Stimulated activated CD8-positive, alpha-beta memory T cell treated with anti-CD3 and anti-CD28 coated beads, Interleukin-7, amount 100 ng/mL, for 48 hours (primary cell): ENCODE measurements at regions not wholly inside any gene's neighbourhood (a gene's known extent, or its start where the extent isn't known, plus 50 kb on each side); places are given as distances from the start of the nearest gene placed in this dataset.
"Not testable (repeated sequence)": the region's sequence is repeated elsewhere in the genome, so short reads cannot be mapped to it uniquely, and the experiment has no call there.

ENCODE experiments used
- DNase-seq, 2 donors: peaks; one replicate each; pipeline ENCODE4 v3.0.0-alpha.2; 2020; ENCODE audit warnings: low read depth in 1 of 2; ENCODE audit errors: extremely low read depth in 1 of 2

GRCh38 chr13:59424661-59425060, 739.1 kb downstream of the DIAPH3 start:
- DNase-seq, result no peak

GRCh38 chr13:59425211-59425741, 738.5 kb downstream of the DIAPH3 start:
- no peak for DNase-seq

- no peak for DNase-seq
Observed at GRCh38 chr13:59435024-59435423, 728.7 kb downstream of the DIAPH3 start.

GRCh38 chr13:59437544-59438301, 726.0 kb downstream of the DIAPH3 start:
- DNase-seq, result no peak

- no peak for DNase-seq
Observed at GRCh38 chr13:59439776-59440428, 723.8 kb downstream of the DIAPH3 start.

- DNase-seq, result not testable (repeated sequence)
Observed at GRCh38 chr13:59441068-59441467, 722.7 kb downstream of the DIAPH3 start.

- DNase-seq, result no peak
Observed at GRCh38 chr13:59441596-59442280, 722.0 kb downstream of the DIAPH3 start.

- no peak for DNase-seq
Observed at GRCh38 chr13:59442461-59442860, 721.3 kb downstream of the DIAPH3 start.

- no peak for DNase-seq
Observed at GRCh38 chr13:59442944-59443486, 720.7 kb downstream of the DIAPH3 start.

- no peak for DNase-seq
Observed at GRCh38 chr13:59444210-59444857, 719.4 kb downstream of the DIAPH3 start.

- no peak for DNase-seq
Observed at GRCh38 chr13:59445812-59446211, 717.9 kb downstream of the DIAPH3 start.

- DNase-seq, result no peak
Observed at GRCh38 chr13:59446391-59446790, 717.3 kb downstream of the DIAPH3 start.

- no peak for DNase-seq
Observed at GRCh38 chr13:59447031-59447430, 716.7 kb downstream of the DIAPH3 start.

GRCh38 chr13:59447846-59448620, 715.7 kb downstream of the DIAPH3 start:
- no peak for DNase-seq

GRCh38 chr13:59449750-59450149, 714.0 kb downstream of the DIAPH3 start:
- DNase-seq, result no peak

GRCh38 chr13:59450229-59450628, 713.5 kb downstream of the DIAPH3 start:
- DNase-seq, result no peak

GRCh38 chr13:59451236-59451635, 712.5 kb downstream of the DIAPH3 start:
- DNase-seq, result no peak

GRCh38 chr13:59452189-59452890, 711.4 kb downstream of the DIAPH3 start:
- no peak for DNase-seq

- no peak for DNase-seq
Observed at GRCh38 chr13:59458908-59459579, 704.7 kb downstream of the DIAPH3 start.
